ENCODE measurements at regions not wholly inside any gene's neighbourhood (a gene's known extent, or its start where the extent isn't known, plus 50 kb on each side); places are given as distances from the start of the nearest gene placed in this dataset.

GRCh38 chr1:242811092-242811840 lies 286.8 kb upstream of the PLD5 start:
- TF ChIP-seq CTCF (IDR thresholded peaks at IDR 0.05), result no peak
- TF ChIP-seq POLR2AphosphoS5 (IDR thresholded peaks at IDR 0.05; ENCODE audit: low read depth, low read length), result no peak
- no peak for TF ChIP-seq REST (IDR thresholded peaks at IDR 0.05; ENCODE audit: insufficient read depth in 1 of 2, low read depth in 2 of 2, low read length in 1 of 2)
- no peak for TF ChIP-seq TCF7L2 (IDR thresholded peaks at IDR 0.05; ENCODE audit: low read depth, low read length)
- TF ChIP-seq SIN3A (IDR thresholded peaks at IDR 0.05; ENCODE audit: borderline replicate concordance, insufficient read depth, low read depth, low read length), result no peak
